AG09319 (cell line): ENCODE measurements at regions not wholly inside any gene's neighbourhood (a gene's known extent, or its start where the extent isn't known, plus 50 kb on each side); places are given as distances from the start of the nearest gene placed in this dataset.

Experiments used
- DNase-seq: peaks from one replicate; pipeline ENCODE4 v3.0.0-alpha.2; 2010; ENCODE audit warnings: low read depth; ENCODE audit errors: extremely low read depth
- CTCF ChIP-seq: IDR thresholded peaks from 2 replicates; pipeline ENCODE4 v1.5.1; 2011; ENCODE audit warnings: low read depth, mild to moderate bottlenecking, inconsistent platforms, low read length, moderate library complexity

- peak; percentile 58 for TF ChIP-seq CTCF
- no peak for DNase-seq
Measured at GRCh38 chr2:190804182-190804795, 76.3 kb upstream of the GLS start.

- DNase-seq, result no peak
- TF ChIP-seq CTCF, result no peak
Measured at GRCh38 chr2:190805126-190805525, 75.5 kb upstream of the GLS start.

GRCh38 chr2:190805843-190806242 is 74.8 kb upstream of the GLS start:
- TF ChIP-seq CTCF, result no peak
- DNase-seq, result no peak

GRCh38 chr2:190807886-190808285 is 72.7 kb upstream of the GLS start:
- no peak for TF ChIP-seq CTCF
- DNase-seq, result no peak

- TF ChIP-seq CTCF, result no peak
- no peak for DNase-seq
Measured at GRCh38 chr2:190809139-190809764, 71.4 kb upstream of the GLS start.

GRCh38 chr2:190809876-190810525 is 70.6 kb upstream of the GLS start:
- DNase-seq, result no peak
- TF ChIP-seq CTCF, result no peak

GRCh38 chr2:190810981-190811587 is 69.5 kb upstream of the GLS start:
- TF ChIP-seq CTCF, result no peak
- DNase-seq, result no peak
